Effector CD4-positive, alpha-beta T cell (primary cell): ENCODE measurements at regions not wholly inside any gene's neighbourhood (a gene's known extent, or its start where the extent isn't known, plus 50 kb on each side); places are given as distances from the start of the nearest gene placed in this dataset.
A peak's percentile ranks its signal among the peaks of the same experiment; 100 is the strongest.

Experiments used
- DNase-seq: peaks from one replicate; pipeline ENCODE4 v3.0.0-alpha.2; 2020

- no peak for DNase-seq
These were observed 461.3 kb downstream of the PMP22 start for GRCh38 chr17:14803826-14804225.

- no peak for DNase-seq
These were observed 467.3 kb downstream of the PMP22 start for GRCh38 chr17:14797801-14798200.

- no peak for DNase-seq
These were observed 468.1 kb downstream of the PMP22 start for GRCh38 chr17:14797021-14797420.

- no peak for DNase-seq
These were observed 470.2 kb downstream of the PMP22 start for GRCh38 chr17:14794961-14795360.

- DNase-seq: no peak
These were observed 471.9 kb downstream of the PMP22 start for GRCh38 chr17:14793237-14793636.

GRCh38 chr17:14792746-14793145 is 472.4 kb downstream of the PMP22 start:
- DNase-seq: no peak

GRCh38 chr17:14791221-14791620 is 473.9 kb downstream of the PMP22 start:
- DNase-seq: no peak

GRCh38 chr17:14790521-14790920 is 474.6 kb downstream of the PMP22 start:
- no peak for DNase-seq

- DNase-seq: peak; percentile 14
These were observed 480.0 kb downstream of the PMP22 start for GRCh38 chr17:14784997-14785696.

GRCh38 chr17:14781123-14781522 is 480.2 kb downstream of the HS3ST3B1 start:
- no peak for DNase-seq

GRCh38 chr17:14780097-14780651 is 479.3 kb downstream of the HS3ST3B1 start:
- no peak for DNase-seq

- DNase-seq: no peak
These were observed 478.4 kb downstream of the HS3ST3B1 start for GRCh38 chr17:14779241-14779640.

GRCh38 chr17:14777291-14777690 is 476.4 kb downstream of the HS3ST3B1 start:
- DNase-seq: no peak

- DNase-seq: no peak
These were observed 475.9 kb downstream of the HS3ST3B1 start for GRCh38 chr17:14776791-14777190.

- no peak for DNase-seq
These were observed 475.0 kb downstream of the HS3ST3B1 start for GRCh38 chr17:14775731-14776492.

- DNase-seq: no peak
These were observed 473.9 kb downstream of the HS3ST3B1 start for GRCh38 chr17:14774774-14775173.

GRCh38 chr17:14772776-14773175 is 471.9 kb downstream of the HS3ST3B1 start:
- no peak for DNase-seq

- DNase-seq: no peak
These were observed 470.7 kb downstream of the HS3ST3B1 start for GRCh38 chr17:14771543-14771942.

GRCh38 chr17:14768923-14769322 is 468.0 kb downstream of the HS3ST3B1 start:
- no peak for DNase-seq

- DNase-seq: no peak
These were observed 462.0 kb downstream of the HS3ST3B1 start for GRCh38 chr17:14762736-14763479.

- no peak for DNase-seq
These were observed 460.0 kb downstream of the HS3ST3B1 start for GRCh38 chr17:14760719-14761411.

GRCh38 chr17:14760212-14760611 is 459.3 kb downstream of the HS3ST3B1 start:
- DNase-seq: no peak

GRCh38 chr17:14759325-14759724 is 458.4 kb downstream of the HS3ST3B1 start:
- no peak for DNase-seq
